HG03520 (cell line): ENCODE measurements at regions not wholly inside any gene's neighbourhood (a gene's known extent, or its start where the extent isn't known, plus 50 kb on each side); places are given as distances from the start of the nearest gene placed in this dataset.
"Not testable (repeated sequence)": the region's sequence is repeated elsewhere in the genome, so short reads cannot be mapped to it uniquely, and the experiment has no call there.

Experiments
- ATAC-seq: cut with Tn5 transposase; IDR thresholded peaks from one replicate; pipeline ENCODE4 v1.9.1; 2021; ENCODE audit warnings: mild to moderate bottlenecking, moderate library complexity; ENCODE audit not compliant: unreplicated experiment

DNA sequence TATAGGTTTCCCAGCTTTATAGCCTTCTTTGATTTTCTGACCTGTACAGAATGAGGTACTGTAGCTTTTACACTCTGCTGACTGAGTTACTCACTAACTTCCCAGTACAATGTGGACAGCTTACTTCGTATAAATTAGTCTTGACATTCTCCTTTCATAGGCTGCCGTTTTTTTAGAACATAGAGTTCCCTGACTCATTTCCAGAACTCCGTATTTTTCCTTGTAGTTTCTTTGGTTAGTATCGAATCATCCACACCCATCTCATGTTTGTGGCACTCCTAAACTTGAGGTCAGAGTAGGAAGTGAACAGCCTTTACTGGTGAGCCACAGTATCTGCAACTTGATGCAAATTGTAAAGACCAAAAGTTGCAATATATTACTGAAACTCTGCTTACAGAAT is 303.9 kb downstream of the SLITRK5 start:
- ATAC-seq: no peak

DNA sequence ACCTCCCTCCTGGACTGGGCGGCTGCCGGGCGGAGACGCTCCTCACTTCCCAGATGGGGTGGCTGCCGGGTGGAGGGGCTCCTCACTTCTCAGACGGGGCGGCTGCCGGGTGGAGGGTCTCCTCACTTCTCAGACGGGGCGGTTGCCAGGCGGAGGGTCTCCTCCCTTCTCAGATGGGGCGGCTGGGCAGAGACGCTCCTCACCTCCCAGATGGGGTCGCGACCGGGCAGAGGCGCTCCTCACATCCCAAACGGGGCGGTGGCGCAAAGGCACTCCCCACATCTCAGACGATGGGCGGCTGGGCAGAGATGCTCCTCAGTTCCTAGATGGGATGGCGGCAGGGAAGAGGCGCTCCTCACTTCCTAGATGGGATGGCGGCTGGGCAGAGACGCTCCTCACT is 305.5 kb downstream of the SLITRK5 start:
- ATAC-seq: not testable (repeated sequence)

DNA sequence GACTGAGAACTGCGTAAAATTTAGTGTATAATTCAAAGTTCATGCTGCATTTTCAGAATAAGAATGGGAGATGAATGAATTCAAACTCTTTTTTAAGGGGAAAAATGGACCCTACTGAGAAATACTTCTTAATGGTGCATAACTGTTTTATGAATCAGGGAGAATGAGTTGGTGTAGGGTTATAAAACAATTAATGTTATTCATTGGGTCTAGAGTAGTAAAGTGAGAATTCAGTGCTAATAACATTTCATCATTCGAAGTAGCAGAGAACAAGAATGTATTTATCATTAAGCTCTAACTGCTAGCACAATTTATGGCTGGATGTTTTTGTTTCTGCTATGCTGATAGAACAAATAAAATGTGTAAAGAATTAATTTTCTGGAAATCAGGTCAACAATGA is 310.2 kb downstream of the SLITRK5 start:
- no peak for ATAC-seq

DNA sequence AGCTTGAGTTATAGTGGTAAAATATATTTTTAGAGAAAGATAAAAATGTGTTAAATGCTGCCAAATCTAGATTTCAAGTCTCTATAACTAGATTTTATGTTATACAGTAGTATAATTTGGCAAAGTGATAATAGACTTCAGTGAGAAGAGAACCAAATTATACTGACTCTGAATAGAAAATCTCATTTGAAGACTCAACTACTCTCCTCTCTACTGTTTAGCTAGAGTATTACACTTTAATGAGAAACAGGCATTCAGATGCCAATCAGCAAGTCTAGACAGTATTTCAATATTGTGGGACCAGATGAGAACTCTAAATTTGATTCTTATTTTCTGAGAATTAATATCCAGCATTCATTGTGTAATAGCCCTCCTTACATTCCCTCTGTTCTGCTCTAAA is 311.2 kb downstream of the SLITRK5 start:
- ATAC-seq: no peak

DNA sequence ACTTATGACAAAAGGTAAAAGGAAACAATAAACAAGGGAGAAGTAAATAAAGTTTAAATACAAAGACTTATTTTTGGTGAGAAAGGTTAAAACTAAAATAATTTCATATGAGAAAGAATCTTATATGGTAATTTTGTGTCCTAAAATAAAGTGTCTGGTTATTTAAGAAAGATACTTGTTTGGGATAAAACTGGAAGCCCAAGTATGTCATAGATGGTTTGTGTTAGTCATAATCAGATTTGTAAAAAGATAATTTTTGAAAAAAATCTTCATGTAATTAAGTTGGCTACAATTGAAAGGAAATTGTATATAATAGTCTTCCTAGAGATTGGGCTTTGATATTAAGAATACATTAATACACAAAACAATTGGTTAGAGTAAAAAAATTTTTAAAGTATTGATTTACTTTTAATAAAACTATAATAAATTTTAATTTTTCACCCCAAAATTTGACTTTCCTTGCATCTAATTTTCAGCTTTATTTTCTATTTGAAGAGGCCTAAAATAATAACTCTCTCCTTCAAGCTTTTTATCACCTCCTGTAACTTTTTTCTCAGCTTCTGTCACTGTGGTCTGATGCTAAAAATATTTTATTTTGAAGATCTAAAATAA is 315.6 kb downstream of the SLITRK5 start:
- ATAC-seq: no peak

DNA sequence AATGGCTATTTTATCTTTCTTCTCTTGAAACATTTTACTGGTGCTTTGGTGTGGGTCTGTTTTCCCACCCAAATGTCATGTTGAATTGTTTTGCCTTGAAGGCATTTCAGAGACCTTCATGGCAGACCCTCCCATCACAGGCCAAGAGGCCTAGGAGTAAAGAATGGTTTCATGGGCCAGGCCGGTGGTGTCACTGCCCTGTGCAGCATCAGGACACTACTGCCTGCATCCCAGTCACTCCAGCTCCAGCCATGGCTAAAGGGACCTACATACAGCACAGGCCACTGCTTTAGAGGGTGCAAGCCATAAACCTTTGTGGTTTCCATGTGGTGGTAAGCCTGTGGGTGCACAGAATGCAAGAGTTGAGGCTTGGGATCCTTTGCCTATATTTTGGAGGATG is 326.9 kb downstream of the SLITRK5 start:
- no peak for ATAC-seq

DNA sequence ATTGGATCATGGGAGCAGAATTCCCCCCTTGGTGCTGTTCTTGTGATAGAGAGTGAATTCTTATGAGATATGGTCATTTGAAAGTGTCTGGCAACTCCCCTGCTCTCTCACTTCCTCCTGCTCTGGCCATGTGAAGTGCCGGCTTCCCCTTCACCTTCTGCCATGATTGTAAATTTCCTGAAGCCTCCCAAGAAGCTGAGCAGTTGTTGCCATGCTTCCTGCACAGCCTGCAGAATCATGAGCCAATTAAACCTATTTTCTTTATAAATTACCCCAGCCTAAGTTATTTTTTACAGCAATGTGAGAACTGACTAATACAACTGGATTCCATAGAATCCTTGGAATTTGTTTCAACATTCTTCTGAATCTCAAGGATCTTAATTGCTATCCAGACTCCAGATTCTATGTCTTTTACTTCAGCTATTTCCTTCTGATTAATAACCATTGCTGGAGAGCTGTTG is 328.1 kb downstream of the SLITRK5 start:
- ATAC-seq: no peak

DNA sequence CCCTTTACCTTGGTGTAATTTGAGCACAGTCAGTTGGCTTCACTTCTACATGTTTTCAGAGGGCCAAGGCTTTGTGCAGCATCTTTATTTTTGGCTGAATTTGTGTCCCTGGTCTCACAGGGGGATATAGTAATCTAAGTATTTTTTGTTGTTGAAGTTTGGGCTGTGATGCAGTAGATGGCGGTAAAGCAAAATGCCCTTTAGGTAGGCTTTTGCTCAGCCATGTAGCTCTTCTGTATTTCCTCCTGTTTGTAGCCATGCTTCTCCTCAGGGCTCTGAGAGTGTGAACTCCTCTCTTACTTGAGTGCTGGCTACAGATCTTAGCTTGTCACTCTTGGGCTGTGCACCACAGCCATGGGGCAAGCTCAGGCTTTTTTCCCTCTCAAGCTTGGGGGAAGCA is 328.6 kb downstream of the SLITRK5 start:
- ATAC-seq: no peak

DNA sequence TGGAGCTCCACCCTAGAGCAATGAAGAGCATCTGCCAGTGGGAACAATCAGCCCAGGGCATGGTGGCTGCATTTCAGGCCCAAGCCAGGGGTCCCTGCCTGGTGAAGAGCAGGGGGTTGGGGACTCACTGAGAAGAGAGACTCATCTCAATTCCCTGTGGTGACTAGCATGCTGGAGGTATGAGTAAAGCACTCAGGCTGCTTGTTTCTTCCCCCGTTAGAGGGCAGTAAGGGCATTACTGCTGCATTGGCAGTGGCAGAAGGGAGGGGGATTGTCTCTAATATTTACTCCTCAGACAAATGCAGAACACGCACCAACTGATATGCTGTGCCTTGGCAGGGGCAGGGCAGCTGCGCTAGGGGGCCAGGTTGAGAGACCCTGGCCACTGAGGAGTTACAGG is 329.1 kb downstream of the SLITRK5 start:
- no peak for ATAC-seq

DNA sequence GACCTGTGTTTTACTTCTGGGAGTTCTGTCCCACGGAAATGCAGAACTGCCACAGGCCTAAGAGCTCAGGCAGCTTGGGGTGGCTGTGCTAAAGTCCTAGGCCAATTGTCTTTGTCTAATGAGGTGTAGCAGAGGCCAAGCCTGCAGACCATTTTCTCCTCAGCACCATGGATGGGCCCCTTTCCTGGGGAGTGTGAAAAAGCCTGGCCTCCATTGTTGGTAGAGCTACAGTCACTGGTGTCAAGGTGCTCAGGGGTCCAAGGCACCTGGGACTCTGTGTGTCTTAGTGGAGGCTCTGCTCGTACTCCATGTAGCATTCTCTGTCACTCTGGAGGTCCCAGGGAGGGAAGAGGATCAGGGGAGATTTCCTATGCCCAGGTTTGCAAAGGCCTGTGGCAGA is 329.6 kb downstream of the SLITRK5 start:
- ATAC-seq: no peak

DNA sequence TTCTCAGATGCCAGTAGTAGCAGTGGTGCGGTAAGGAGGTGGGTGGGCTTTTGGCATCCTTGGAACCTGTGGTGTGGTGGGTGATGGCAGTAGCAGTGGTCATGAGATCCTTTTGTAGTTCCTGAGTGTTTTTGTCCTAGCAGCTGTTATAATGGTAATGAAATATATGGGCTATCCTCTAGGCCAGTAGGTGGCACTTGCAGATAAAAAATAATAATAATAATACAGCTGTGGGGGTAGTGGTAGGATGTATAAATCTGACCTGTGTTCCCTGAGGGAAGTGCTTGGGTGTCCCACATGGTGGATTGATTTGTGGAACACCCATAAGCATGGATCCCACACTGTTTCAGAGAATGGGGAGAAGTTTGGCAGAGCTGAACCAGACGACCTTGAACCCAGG is 334.0 kb downstream of the SLITRK5 start:
- ATAC-seq: no peak

DNA sequence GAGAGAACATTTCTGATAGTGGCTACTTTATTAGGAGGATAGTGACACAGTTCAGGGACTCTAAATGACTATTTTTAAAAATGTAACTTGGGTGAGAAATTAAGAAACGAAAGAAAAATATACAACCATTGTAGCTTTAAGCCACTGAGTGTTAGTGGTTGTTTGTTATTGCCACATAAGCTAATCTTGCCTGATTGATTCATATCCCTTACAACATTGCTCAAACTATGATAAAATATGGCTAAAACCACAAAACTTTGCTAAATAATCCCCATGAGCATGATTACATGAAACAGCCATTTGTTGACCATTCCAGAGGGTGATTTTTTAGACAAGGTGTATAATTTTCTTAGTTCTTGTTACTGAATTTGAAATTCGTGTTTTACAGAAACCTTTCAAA is 343.4 kb downstream of the SLITRK5 start:
- ATAC-seq: no peak

DNA sequence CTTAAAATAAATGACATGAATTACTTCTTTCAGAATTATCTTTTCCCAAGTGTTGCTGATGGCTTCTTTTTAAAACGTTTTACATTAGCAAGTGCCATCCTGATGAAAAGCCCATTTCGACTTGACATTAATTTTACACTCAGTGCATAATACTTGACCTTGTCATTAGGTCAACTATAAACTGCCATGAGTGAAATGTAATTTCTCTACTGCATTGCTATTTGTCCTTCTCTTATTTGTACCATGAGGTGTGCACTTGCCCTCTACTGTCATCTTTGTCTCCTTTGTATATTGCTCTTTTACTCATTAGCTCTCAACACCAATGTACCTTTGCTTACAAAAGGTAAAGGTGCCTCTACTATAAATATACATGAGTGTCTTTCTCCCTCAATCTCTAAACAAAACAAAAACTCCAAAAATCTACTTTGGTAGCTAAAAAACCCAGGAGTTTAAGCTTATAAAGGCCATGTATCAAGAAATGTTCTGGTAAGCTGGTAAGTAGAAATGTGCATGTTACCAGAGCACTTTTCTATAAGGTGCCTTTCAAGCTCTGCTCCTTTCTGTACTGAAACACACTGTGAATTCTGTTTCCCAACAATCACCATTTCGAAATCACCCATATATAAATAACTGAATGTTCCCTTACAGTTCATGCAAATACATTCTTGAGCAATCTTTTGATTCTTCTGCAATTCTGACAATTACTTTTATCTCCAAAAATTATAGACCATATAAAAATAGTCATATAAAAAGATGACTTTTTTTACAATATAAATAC is 351.4 kb downstream of the SLITRK5 start:
- ATAC-seq: no peak

DNA sequence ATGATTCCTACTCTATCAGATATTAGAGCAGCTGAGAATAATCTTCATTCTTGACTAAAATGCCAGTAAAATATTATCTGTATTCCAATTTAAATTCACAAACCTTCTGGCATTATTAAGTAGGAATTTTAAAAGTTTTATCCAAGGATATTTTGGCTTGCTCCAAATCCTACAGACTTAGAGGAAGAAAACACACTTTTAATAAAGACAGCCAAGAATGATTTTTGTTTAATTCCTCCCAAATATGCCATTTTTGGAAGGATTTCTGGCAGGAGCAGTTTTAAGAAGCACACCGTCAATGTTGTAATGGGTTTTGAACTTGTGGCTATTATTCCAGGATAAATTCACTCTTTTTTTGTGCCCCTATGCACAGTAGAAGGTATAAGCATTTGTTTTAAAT is 355.1 kb downstream of the SLITRK5 start:
- ATAC-seq: no peak

DNA sequence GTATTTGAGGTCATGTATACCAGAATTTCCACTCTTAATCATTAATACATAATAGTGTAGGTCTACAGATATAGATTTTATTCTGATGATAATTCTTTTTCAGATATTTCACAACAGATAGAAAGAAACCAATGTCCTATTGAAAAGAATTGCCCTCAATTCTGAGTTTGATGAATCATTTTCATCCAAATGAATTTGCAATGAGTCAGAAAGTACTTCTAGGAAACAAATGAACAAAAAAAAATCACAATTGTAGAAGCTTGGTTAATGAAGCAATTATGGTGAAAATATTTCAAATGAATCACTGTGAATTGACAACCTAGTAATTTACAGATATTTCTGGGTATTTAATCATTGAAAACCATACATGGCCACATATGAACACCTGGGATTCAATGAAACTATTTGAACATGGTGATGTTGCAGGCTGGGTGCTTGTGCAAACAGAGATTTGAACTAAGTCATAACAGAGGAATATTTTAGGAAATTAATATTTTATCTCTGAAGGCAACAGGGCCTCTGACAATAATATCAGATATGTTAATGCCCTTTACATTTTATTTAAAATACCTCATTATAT is 360.9 kb downstream of the SLITRK5 start:
- no peak for ATAC-seq

DNA sequence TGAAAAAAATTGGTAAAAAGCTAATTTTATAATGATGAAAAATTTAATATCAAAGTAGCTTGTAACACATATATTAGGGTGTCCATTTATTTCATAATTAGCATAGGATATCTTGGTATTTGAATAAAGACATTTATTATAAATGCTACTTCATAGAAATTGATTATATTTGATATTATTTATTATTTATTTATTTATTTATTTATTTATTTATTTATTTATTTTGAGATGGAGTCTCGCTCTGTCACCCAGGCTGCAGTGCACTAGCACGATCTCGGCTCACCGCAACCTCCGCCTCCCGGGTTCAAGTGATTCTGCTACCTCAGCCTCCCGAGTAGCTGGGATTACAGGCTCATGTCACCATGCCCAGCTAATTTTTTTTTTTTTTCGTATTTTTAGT is 365.0 kb downstream of the SLITRK5 start:
- ATAC-seq: not testable (repeated sequence)

DNA sequence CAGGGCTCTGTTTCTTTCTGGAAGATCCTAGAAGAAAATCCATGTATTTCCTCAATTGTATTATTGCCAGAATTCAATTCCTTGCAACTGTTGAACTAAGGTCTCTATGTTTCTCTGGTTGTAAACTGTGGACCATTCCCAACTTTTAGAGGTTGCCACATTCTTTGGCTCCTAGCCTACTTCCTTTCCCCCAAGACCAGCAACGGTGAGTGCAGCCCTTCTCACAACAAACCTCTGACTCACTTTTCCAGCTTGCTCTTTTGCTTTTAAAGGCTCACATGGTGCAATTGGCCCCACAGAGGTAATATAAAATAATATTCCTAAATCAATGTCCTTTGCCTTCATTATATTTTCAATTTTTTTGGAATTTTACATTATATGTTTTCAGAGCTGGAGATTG is 371.3 kb downstream of the SLITRK5 start:
- ATAC-seq: no peak

DNA sequence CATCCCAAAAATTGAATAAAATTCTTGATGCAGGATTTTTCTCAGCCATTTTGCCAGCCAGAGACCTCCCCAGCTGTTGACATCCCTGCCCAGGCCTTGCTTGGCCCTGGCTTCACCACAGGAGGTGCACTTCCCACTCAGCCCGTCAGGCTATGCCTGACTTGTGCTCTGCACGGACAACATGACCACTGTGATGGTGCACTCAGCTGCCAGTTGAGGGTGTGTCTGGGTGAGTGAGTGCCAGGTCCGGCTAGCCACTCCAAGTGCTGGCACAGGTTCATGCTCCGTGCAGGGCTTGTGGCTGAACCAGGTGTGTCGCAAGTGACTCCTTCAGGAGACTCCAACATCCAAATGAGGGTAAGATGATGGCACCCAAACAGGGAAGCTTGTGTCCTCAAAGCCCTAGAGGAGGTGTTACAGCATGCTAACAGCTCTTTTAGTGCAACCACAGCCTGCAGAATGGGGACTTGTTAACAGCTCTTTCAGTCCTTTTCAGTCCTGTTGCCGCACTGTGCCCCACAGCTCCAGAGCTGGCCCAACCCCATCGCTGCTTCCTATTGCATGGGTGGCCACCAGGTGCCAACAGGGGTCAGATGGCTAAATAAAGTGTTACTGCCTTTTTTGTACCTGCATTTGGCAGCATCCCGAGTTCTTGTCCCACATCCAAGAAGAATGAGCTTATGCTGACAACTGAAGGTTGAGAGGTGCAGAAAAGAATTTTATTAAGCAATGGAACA is 380.7 kb downstream of the SLITRK5 start:
- ATAC-seq: no peak

DNA sequence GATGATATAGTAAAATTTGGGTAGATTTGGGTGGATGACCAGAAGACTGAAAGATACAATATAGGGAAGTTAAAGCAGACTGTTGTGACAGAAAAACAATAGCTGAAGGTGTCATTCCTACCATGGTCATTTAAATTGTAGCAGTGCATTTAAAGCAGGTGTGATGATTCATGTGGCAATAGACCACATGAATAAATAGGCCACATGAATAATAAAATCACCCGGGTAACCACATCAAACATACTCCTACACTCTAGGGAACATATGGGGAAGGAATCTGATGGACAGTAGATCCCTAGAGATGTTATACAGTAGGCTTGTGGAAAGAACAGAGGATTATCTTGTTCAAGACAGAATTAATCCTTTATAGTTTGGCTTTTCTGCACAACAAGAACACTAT is 392.6 kb downstream of the SLITRK5 start:
- no peak for ATAC-seq

DNA sequence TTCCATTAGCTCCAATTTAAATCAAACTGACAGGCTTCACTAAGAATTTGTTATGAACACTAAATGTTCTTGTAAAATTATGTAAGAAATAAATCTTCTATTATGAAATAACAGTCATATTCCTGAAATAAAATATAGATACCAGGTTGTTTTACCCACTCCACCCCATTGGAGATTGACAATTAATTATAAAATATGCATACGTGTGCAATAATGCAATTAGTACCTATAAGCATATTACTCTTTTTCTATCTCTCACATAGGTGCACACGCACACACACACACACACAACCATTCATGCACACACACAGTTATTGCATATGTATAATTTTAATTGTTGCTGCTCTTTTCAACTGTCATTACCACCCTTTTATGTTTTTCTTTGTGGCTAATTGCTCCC is 395.7 kb downstream of the SLITRK5 start:
- ATAC-seq: no peak

DNA sequence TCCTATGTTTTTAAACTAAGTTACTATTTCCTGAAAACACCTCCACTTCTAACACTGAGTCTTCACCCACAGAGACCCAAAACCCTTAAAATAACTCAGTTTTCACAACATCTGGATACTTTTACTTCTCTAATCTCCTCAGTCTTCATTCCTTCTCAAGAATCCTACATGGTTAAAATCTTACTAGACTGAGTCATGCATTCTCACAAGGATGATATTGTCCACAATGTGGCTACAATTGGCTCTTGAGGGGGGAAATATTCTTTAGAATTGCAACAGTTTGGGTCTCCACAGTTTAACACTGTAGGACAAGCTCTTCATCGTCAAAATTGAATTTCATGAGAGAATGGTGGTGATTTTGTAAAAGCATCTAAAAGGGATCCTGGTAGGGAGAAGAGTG is 397.1 kb downstream of the SLITRK5 start:
- ATAC-seq: no peak

DNA sequence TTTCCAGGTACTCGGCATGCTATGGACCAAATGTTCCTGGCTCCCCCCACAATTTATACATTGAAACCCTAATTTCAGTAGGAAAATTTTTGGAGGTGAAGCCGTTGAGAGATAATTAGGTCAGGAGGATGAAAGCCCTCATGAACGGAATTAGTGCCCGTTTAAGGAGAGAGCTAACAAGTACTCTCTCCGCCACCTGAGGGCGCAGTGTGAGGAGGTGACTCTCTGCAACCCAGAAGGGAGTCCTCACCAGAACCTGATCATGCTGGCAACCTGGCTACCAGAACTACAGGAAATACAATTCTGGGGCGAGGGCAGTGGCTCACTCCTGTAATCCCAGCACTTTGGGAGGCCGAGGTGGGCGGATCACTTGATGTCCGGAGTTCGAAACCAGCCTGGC is 397.8 kb downstream of the SLITRK5 start:
- no peak for ATAC-seq
